Adrenal gland (tissue), 9 donors: ENCODE measurements at regions not wholly inside any gene's neighbourhood (a gene's known extent, or its start where the extent isn't known, plus 50 kb on each side); places are given as distances from the start of the nearest gene placed in this dataset.
A peak's percentile ranks its signal among the peaks of the same experiment; 100 is the strongest.

Experiments used
- DNase-seq, 7 donors: peaks; one replicate each; pipeline ENCODE4 v3.0.0-alpha.2; 2019 to 2020
- H3K27ac ChIP-seq, 5 donors: fragments of 200-600 bp; sonication (generic) in 4 of 5; 1 replicate in 3 of 5; 2 replicates in 2 of 5; pipeline versions ENCODE4 v1.5.1 to v1.8.0; 2016 to 2020; ENCODE audit warnings: mild to moderate bottlenecking in 1 of 5
- H3K27me3 ChIP-seq: fragments of 200-600 bp; 2 replicates; pipeline ENCODE4 v1.8.0; 2021
- H3K36me3 ChIP-seq, 2 donors: fragments of 200-600 bp; replicated peaks in 1 of 2; 1 replicate in 1 of 2; 2 replicates in 1 of 2; pipeline versions ENCODE4 v1.5.1 to v1.8.0; 2018 to 2022
- H3K4me1 ChIP-seq, 2 donors: fragments of 200-600 bp; replicated peaks in 1 of 2; 1 replicate in 1 of 2; 2 replicates in 1 of 2; pipeline versions ENCODE4 v1.5.1 to v1.8.0; 2018 to 2021
- H3K4me3 ChIP-seq, 4 donors: fragments of 200-600 bp; sonication (generic) in 3 of 4; one replicate each; pipeline ENCODE4 v1.5.1; 2016 to 2018
- H3K9me3 ChIP-seq, 3 donors: fragments of 200-600 bp; sonication (generic) in 1 of 3; replicated peaks in 1 of 3; 1 replicate in 2 of 3; 2 replicates in 1 of 3; pipeline versions ENCODE4 v1.5.1 to v1.8.0; 2016 to 2021
- POLR2A ChIP-seq, 2 donors: fragments of 450-650 bp; IDR thresholded peaks; one replicate each; pipeline ENCODE4 v1.6.1; 2017; ENCODE audit warnings: antibody characterized with exemption in 2 of 2, mild to moderate bottlenecking in 2 of 2, moderate library complexity in 1 of 2
- WGBS, 4 donors: extraction: QIAGEN DNeasy Blood & Tissue Kit in 2 of 4; methylation state at CpG; one replicate each; pipeline versions ENCODE4 v1.1.5 to v1.1.7; 2013 to 2017; 5-methylcytosine and 5-hydroxymethylcytosine counted together
- intact Hi-C, 2 donors: fragments of 100-400 bp; cut with DNase I; formaldehyde crosslinking; loops; one replicate each; pipeline versions ENCODE4 v1.14.1 to v1.15.0; 2022 to 2023
- TF ChIP-seq, protein P1 (sequence below), 6 experiments: fragments of 450-650 bp in 4 of 6; fragments of 200-600 bp in 2 of 6; sonication (generic) in 1 of 6; IDR thresholded peaks; 1 replicate in 5 of 6; 2 replicates in 1 of 6; pipeline versions ENCODE4 v1.5.1 to v1.8.0; 2016 to 2021; ENCODE audit warnings: antibody characterized with exemption in 6 of 6, mild to moderate bottlenecking in 2 of 6, moderate library complexity in 1 of 6
- donor health status: healthy with polysubstance abuse.
- donor health status: Bipolar disorder and iron deficiency.
- donor health status: DM: yes; HTN: yes; CAD: no.
- donor health status: DM: no; HTN: no; CAD: no.
- donor health status: DM: no; HTN: no; CAD: no.

DNA sequence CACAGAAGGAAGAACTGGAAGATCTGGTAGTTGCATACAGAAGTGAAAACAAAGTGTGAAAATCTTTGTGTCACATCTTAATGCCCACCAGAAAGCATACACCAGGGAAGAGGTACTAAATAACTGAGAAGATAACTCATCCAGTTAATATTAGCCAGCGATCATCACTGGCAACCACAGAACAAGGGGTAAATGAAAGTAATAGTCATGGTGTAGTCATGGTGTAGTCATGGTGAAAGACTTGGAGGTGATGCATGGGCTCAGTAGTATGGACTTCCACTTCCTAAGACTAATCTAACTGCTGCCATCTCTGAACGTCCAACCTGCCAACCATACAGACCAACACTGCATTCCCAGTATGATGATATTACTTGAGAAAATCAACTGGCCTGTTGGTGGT is 481.2 kb upstream of the NR5A2 start:
- H3K4me1 ChIP-seq, result no peaks in the 10 kb centered on the region
- H3K27me3 ChIP-seq, result no peaks in the 10 kb centered on the region
- H3K4me3 ChIP-seq, result no peak overlapping the region
- DNase-seq, result no peak
- no peaks in the 10 kb centered on the region for H3K9me3 ChIP-seq
- no peak for TF ChIP-seq POLR2A (IDR thresholded peaks at IDR 0.05)
- TF ChIP-seq, protein P1, sequence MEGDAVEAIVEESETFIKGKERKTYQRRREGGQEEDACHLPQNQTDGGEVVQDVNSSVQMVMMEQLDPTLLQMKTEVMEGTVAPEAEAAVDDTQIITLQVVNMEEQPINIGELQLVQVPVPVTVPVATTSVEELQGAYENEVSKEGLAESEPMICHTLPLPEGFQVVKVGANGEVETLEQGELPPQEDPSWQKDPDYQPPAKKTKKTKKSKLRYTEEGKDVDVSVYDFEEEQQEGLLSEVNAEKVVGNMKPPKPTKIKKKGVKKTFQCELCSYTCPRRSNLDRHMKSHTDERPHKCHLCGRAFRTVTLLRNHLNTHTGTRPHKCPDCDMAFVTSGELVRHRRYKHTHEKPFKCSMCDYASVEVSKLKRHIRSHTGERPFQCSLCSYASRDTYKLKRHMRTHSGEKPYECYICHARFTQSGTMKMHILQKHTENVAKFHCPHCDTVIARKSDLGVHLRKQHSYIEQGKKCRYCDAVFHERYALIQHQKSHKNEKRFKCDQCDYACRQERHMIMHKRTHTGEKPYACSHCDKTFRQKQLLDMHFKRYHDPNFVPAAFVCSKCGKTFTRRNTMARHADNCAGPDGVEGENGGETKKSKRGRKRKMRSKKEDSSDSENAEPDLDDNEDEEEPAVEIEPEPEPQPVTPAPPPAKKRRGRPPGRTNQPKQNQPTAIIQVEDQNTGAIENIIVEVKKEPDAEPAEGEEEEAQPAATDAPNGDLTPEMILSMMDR (IDR thresholded peaks at IDR 0.05), result no peak
- intact Hi-C loops, result no loop called here
- WGBS, 4 donors, result 75 to 94% (median 84%) methylated on average over 2 of the region's 2 CpGs
- no peaks in the 10 kb centered on the region for H3K36me3 ChIP-seq
- H3K27ac ChIP-seq, result no peak overlapping the region

DNA sequence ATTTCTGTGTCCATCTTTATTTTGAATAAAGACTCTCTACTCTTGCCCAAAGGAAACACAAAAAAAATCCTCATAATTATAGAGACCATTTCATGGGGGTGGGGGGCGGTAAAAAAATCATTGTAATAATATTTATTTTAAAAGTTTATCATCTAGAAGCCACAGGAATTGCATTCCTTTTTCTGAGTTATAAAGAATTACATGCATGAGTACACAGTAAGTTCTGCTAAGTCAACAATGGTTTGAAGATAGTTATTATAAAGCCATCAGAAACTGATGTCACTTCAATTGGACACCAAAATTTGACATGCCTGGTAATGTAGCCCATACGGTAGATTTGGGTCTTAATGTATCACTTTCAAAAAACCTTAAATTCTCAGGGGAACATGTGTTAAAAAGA is 478.1 kb upstream of the NR5A2 start:
- H3K4me3 ChIP-seq, result no peak overlapping the region
- no peak for DNase-seq
- TF ChIP-seq, protein P1 (IDR thresholded peaks at IDR 0.05), result no peak
- TF ChIP-seq POLR2A (IDR thresholded peaks at IDR 0.05), result no peak
- WGBS, 4 donors, result 60 to 67% (median 65%) methylated on average over 2 of the region's 2 CpGs
- H3K9me3 ChIP-seq, result no peaks in the 10 kb centered on the region
- H3K36me3 ChIP-seq, result no peaks in the 10 kb centered on the region
- no peak overlapping the region for H3K27ac ChIP-seq
- H3K4me1 ChIP-seq, result no peaks in the 10 kb centered on the region
- H3K27me3 ChIP-seq, result no peaks in the 10 kb centered on the region
- intact Hi-C loops, result no loop called here

DNA sequence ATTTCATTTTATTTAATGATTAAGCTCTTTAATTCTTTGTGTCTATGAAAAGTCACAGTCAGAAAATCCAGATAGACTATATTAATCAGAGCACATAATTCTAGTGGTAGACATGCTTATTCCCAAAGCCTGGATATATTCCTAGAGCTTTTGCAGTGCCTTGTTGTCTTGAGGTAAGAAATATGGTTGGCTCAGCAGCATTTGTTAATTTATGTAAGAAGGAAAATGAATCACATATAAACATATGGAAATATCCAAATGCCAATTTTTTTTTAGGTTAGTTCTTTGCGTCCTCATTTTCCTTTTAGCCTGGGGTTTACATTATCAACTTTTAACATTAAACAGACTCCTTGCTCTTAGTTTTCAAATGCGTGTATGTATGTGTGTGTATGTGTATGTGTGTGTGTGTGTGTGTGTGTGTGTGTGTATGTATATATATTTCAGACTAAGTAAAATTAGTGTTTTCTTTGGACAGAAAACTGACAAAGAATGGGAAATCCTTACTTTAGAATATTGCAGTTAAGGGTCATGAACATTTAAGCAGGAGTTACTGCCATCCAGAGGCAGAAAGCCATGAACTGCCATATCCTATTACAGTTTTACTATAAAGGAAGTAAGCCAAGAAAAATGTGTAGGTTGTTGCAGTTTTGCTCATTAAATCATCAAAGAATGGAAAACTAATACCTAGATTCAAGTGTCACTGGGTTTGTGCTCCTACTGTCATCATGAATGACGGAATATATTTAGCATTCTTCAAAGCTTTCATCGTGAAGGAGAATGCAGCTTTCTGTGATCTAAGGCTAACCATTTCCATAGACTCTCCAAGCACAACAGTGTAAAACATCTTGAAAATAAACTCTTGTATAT is 477.1 kb upstream of the NR5A2 start:
- Histone ChIP-seq H3K27ac (no peak overlapping the region), H3K27me3 (no peaks in the 10 kb centered on the region), H3K36me3 (no peaks in the 10 kb centered on the region), H3K4me3 (no peak overlapping the region), H3K4me1 (no peaks in the 10 kb centered on the region), H3K9me3 (no peaks in the 10 kb centered on the region)
- intact Hi-C loops, result loop anchor here in 1 of 2 donors (10.0 kb wide), 1 partner anchor 796 kb away; no protein-coding TSS in a partner anchor
- DNase-seq, result no peak
- WGBS, 4 donors, result 57 to 61% (median 60%) methylated on average over 4 of the region's 4 CpGs
- TF ChIP-seq, protein P1 (IDR thresholded peaks at IDR 0.05), result no peak
- TF ChIP-seq POLR2A (IDR thresholded peaks at IDR 0.05), result no peak

DNA sequence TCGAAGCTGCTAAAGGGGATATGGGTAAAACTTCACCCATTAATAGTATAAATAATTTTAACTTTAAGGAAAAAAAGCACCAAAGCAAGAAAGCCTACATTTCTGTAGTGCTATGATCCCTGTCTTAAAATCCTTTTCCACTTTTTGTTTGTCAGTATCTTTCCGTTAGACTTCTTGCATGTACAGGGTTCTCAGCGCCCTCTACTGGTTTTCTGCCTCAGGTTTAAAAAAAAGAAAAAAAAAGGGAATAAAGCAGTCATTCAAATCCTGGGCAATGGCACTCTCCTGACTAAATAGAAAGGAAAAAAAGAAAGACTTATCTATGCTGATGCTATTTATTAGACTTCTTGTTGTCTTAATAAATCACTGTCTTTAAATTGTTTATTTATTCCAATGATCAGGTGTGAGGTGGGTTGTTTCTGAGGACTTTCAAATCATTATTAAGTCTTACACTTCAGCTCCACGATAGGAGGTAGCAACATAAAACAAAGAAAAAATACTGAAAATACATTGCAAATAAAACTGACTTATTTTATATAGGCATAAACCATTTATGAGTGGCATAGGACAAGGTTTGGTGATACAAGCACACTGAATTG is 475.4 kb upstream of the NR5A2 start:
- Histone ChIP-seq H3K9me3 (no peaks in the 10 kb centered on the region), H3K27ac (no peak overlapping the region), H3K36me3 (no peaks in the 10 kb centered on the region), H3K27me3 (no peaks in the 10 kb centered on the region), H3K4me1 (no peaks in the 10 kb centered on the region), H3K4me3 (no peak overlapping the region)
- TF ChIP-seq, protein P1 (IDR thresholded peaks at IDR 0.05), result peak; percentile 37 to 73 (median 54)
- no peak for TF ChIP-seq POLR2A (IDR thresholded peaks at IDR 0.05)
- WGBS, 4 donors, result 35 to 42% (median 40%) methylated on average over 4 of the region's 4 CpGs
- intact Hi-C loops, result loop anchor here in 1 of 2 donors (10.0 kb wide), 1 partner anchor 797 kb away; no protein-coding TSS in a partner anchor
- peak; percentile 24 to 56 (median 42) for DNase-seq
